ENCODE measurements at regions not wholly inside any gene's neighbourhood (a gene's known extent, or its start where the extent isn't known, plus 50 kb on each side); places are given as distances from the start of the nearest gene placed in this dataset.

GRCh38 chr1:87744763-87745162 lies 416.1 kb downstream of the LMO4 start:
- DNase-seq (ENCODE audit: insufficient read length, low spot score) (no peak), FAIRE-seq (no peak)
- TF ChIP-seq PAX5 (IDR thresholded peaks at IDR 0.05; ENCODE audit: insufficient read depth, low read length, severe bottlenecking): no peak
- no peak for TF ChIP-seq SPI1 (IDR thresholded peaks at IDR 0.05; ENCODE audit: low read depth, low read length)
- TF ChIP-seq POU2F2 (IDR thresholded peaks at IDR 0.05; ENCODE audit: low read depth, low read length): no peak
- no peak for TF ChIP-seq TAF1 (IDR thresholded peaks at IDR 0.05; ENCODE audit: low read depth, low read length)
- no peak for TF ChIP-seq POLR2AphosphoS5 (IDR thresholded peaks at IDR 0.05; ENCODE audit: low read depth, low read length)
- no peak for TF ChIP-seq POLR2A (IDR thresholded peaks at IDR 0.05; ENCODE audit: low read depth, low read length)

GRCh38 chr1:87753366-87753765 lies 424.7 kb downstream of the LMO4 start:
- FAIRE-seq: no peak
- no peak for DNase-seq (ENCODE audit: insufficient read length, low spot score)
- TF ChIP-seq TAF1 (IDR thresholded peaks at IDR 0.05; ENCODE audit: low read depth, low read length) (no peak), POU2F2 (IDR thresholded peaks at IDR 0.05; ENCODE audit: low read depth, low read length) (no peak), PAX5 (IDR thresholded peaks at IDR 0.05; ENCODE audit: insufficient read depth, low read length, severe bottlenecking) (no peak), SPI1 (IDR thresholded peaks at IDR 0.05; ENCODE audit: low read depth, low read length) (no peak), POLR2AphosphoS5 (IDR thresholded peaks at IDR 0.05; ENCODE audit: low read depth, low read length) (no peak), POLR2A (IDR thresholded peaks at IDR 0.05; ENCODE audit: low read depth, low read length) (no peak)

GRCh38 chr1:87754139-87754538 lies 425.5 kb downstream of the LMO4 start:
- FAIRE-seq (no peak), DNase-seq (ENCODE audit: insufficient read length, low spot score) (no peak)
- TF ChIP-seq POU2F2 (IDR thresholded peaks at IDR 0.05; ENCODE audit: low read depth, low read length): no peak
- TF ChIP-seq POLR2A (IDR thresholded peaks at IDR 0.05; ENCODE audit: low read depth, low read length): no peak
- no peak for TF ChIP-seq TAF1 (IDR thresholded peaks at IDR 0.05; ENCODE audit: low read depth, low read length)
- TF ChIP-seq POLR2AphosphoS5 (IDR thresholded peaks at IDR 0.05; ENCODE audit: low read depth, low read length): no peak
- no peak for TF ChIP-seq PAX5 (IDR thresholded peaks at IDR 0.05; ENCODE audit: insufficient read depth, low read length, severe bottlenecking)
- TF ChIP-seq SPI1 (IDR thresholded peaks at IDR 0.05; ENCODE audit: low read depth, low read length): no peak

- TF ChIP-seq SPI1 (IDR thresholded peaks at IDR 0.05; ENCODE audit: low read depth, low read length) (no peak), POU2F2 (IDR thresholded peaks at IDR 0.05; ENCODE audit: low read depth, low read length) (no peak), POLR2AphosphoS5 (IDR thresholded peaks at IDR 0.05; ENCODE audit: low read depth, low read length) (no peak), POLR2A (IDR thresholded peaks at IDR 0.05; ENCODE audit: low read depth, low read length) (no peak), TAF1 (IDR thresholded peaks at IDR 0.05; ENCODE audit: low read depth, low read length) (no peak)
- no peak for DNase-seq (ENCODE audit: insufficient read length, low spot score)
- no peak for FAIRE-seq
Measured at GRCh38 chr1:87757676-87758075, 429.0 kb downstream of the LMO4 start.

- DNase-seq (ENCODE audit: insufficient read length, low spot score): no peak
- FAIRE-seq: no peak
- TF ChIP-seq POLR2A (IDR thresholded peaks at IDR 0.05; ENCODE audit: low read depth, low read length) (no peak), SPI1 (IDR thresholded peaks at IDR 0.05; ENCODE audit: low read depth, low read length) (peak; percentile 34; the same call in 1 of the 2 replicates)
Measured at GRCh38 chr1:87759421-87760087, 430.9 kb downstream of the LMO4 start.

GRCh38 chr1:87760155-87760554 lies 431.5 kb downstream of the LMO4 start:
- no peak for FAIRE-seq
- TF ChIP-seq POLR2AphosphoS5 (IDR thresholded peaks at IDR 0.05; ENCODE audit: low read depth, low read length): no peak
- TF ChIP-seq POU2F2 (IDR thresholded peaks at IDR 0.05; ENCODE audit: low read depth, low read length): no peak
- no peak for TF ChIP-seq TAF1 (IDR thresholded peaks at IDR 0.05; ENCODE audit: low read depth, low read length)
- no peak for TF ChIP-seq POLR2A (IDR thresholded peaks at IDR 0.05; ENCODE audit: low read depth, low read length)
- no peak for TF ChIP-seq SPI1 (IDR thresholded peaks at IDR 0.05; ENCODE audit: low read depth, low read length)
- TF ChIP-seq PAX5 (IDR thresholded peaks at IDR 0.05; ENCODE audit: insufficient read depth, low read length, severe bottlenecking): no peak

GRCh38 chr1:87760654-87761053 lies 432.0 kb downstream of the LMO4 start:
- no peak for TF ChIP-seq SPI1 (IDR thresholded peaks at IDR 0.05; ENCODE audit: low read depth, low read length)
- TF ChIP-seq POU2F2 (IDR thresholded peaks at IDR 0.05; ENCODE audit: low read depth, low read length): no peak
- TF ChIP-seq TAF1 (IDR thresholded peaks at IDR 0.05; ENCODE audit: low read depth, low read length): no peak
- no peak for TF ChIP-seq POLR2AphosphoS5 (IDR thresholded peaks at IDR 0.05; ENCODE audit: low read depth, low read length)
- no peak for TF ChIP-seq PAX5 (IDR thresholded peaks at IDR 0.05; ENCODE audit: insufficient read depth, low read length, severe bottlenecking)
- TF ChIP-seq POLR2A (IDR thresholded peaks at IDR 0.05; ENCODE audit: low read depth, low read length): no peak
- DNase-seq (ENCODE audit: insufficient read length, low spot score): no peak
- FAIRE-seq: no peak

More at GRCh38 chr1:87760155-87760554, 431.5 kb downstream of the LMO4 start:
- DNase-seq (ENCODE audit: insufficient read length, low spot score): no peak

- FAIRE-seq (no peak), DNase-seq (ENCODE audit: insufficient read length, low spot score) (no peak)
- TF ChIP-seq POLR2A (IDR thresholded peaks at IDR 0.05; ENCODE audit: low read depth, low read length): no peak
- no peak for TF ChIP-seq POLR2AphosphoS5 (IDR thresholded peaks at IDR 0.05; ENCODE audit: low read depth, low read length)
- TF ChIP-seq SPI1 (IDR thresholded peaks at IDR 0.05; ENCODE audit: low read depth, low read length): no peak
- no peak for TF ChIP-seq PAX5 (IDR thresholded peaks at IDR 0.05; ENCODE audit: insufficient read depth, low read length, severe bottlenecking)
- no peak for TF ChIP-seq POU2F2 (IDR thresholded peaks at IDR 0.05; ENCODE audit: low read depth, low read length)
- no peak for TF ChIP-seq TAF1 (IDR thresholded peaks at IDR 0.05; ENCODE audit: low read depth, low read length)
Measured at GRCh38 chr1:87763483-87763882, 434.8 kb downstream of the LMO4 start.

- TF ChIP-seq POLR2A (IDR thresholded peaks at IDR 0.05; ENCODE audit: low read depth, low read length): no peak
- no peak for TF ChIP-seq TAF1 (IDR thresholded peaks at IDR 0.05; ENCODE audit: low read depth, low read length)
- TF ChIP-seq POU2F2 (IDR thresholded peaks at IDR 0.05; ENCODE audit: low read depth, low read length): no peak
- TF ChIP-seq POLR2AphosphoS5 (IDR thresholded peaks at IDR 0.05; ENCODE audit: low read depth, low read length): no peak
- no peak for TF ChIP-seq PAX5 (IDR thresholded peaks at IDR 0.05; ENCODE audit: insufficient read depth, low read length, severe bottlenecking)
- no peak for DNase-seq (ENCODE audit: insufficient read length, low spot score)
- FAIRE-seq: no peak
Measured at GRCh38 chr1:87765057-87765680, 436.5 kb downstream of the LMO4 start.

GRCh38 chr1:87765681-87766070 lies 437.0 kb downstream of the LMO4 start:
- FAIRE-seq (no peak), DNase-seq (ENCODE audit: insufficient read length, low spot score) (no peak)
- TF ChIP-seq TAF1 (IDR thresholded peaks at IDR 0.05; ENCODE audit: low read depth, low read length): no peak
- no peak for TF ChIP-seq SPI1 (IDR thresholded peaks at IDR 0.05; ENCODE audit: low read depth, low read length)
- TF ChIP-seq POU2F2 (IDR thresholded peaks at IDR 0.05; ENCODE audit: low read depth, low read length): no peak
